Bronchial epithelial cell (primary cell): ENCODE measurements at regions not wholly inside any gene's neighbourhood (a gene's known extent, or its start where the extent isn't known, plus 50 kb on each side); places are given as distances from the start of the nearest gene placed in this dataset.

Experiments used
- DNase-seq: peaks from one replicate; pipeline ENCODE4 v3.0.0-alpha.2; 2010; ENCODE audit warnings: low read depth
- FAIRE-seq: peaks from 2 replicates; lab custom pipeline; 2011; peaks lifted over from hg19 to GRCh38; lab: Jason Lieb, UNC
- H3K27me3 ChIP-seq: 2 replicates; pipeline ENCODE4 v1.5.1; 2011; ENCODE audit warnings: low read length; ENCODE audit not compliant: control insufficient read depth, insufficient read depth
- H3K36me3 ChIP-seq: 2 replicates; pipeline ENCODE4 v1.5.1; 2011; ENCODE audit warnings: low read length; ENCODE audit not compliant: control insufficient read depth, insufficient read depth
- H3K4me3 ChIP-seq: 2 replicates; pipeline ENCODE4 v1.5.1; 2011; ENCODE audit warnings: mild to moderate bottlenecking, low read depth, low read length, control low read depth
- TF ChIP-seq, protein P1 (sequence below): IDR thresholded peaks from 2 replicates; pipeline ENCODE4 v1.5.1; 2011; ENCODE audit warnings: mild to moderate bottlenecking, moderate library complexity, low read length, control low read depth, inconsistent platforms; ENCODE audit not compliant: insufficient read depth, severe bottlenecking

DNA sequence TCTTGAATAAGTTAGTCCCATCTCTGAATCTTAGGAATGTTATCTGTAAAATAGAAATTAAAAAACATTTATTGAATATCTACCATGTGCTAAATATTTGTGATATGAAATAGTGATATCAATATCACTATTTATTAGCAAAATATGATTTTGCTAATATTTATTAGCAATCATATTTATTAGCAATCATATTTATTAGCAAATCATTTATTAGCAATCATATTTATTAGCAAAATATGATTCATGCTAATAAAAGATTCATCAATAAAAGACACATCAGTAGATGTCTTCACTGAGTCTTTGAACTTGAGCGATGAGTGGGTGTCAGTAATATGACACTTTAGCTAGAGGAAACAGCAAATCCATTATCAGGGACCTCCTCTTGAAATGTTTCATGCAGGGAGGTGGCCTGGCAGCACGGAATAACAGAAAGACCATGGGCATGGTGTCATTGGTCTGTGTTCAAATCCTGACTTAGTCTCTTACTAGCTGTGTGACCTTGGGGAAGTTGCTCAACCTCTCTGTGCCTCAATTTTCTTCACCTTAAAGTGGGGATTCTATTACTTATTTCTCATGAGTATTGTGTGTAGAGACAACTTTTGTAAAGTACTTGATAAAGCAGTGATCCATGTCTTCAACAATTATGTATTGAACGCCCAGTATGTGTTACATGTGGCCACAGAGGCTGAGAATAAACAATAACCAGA lies 456.2 kb upstream of the MEX3C start:
- TF ChIP-seq, protein P1, sequence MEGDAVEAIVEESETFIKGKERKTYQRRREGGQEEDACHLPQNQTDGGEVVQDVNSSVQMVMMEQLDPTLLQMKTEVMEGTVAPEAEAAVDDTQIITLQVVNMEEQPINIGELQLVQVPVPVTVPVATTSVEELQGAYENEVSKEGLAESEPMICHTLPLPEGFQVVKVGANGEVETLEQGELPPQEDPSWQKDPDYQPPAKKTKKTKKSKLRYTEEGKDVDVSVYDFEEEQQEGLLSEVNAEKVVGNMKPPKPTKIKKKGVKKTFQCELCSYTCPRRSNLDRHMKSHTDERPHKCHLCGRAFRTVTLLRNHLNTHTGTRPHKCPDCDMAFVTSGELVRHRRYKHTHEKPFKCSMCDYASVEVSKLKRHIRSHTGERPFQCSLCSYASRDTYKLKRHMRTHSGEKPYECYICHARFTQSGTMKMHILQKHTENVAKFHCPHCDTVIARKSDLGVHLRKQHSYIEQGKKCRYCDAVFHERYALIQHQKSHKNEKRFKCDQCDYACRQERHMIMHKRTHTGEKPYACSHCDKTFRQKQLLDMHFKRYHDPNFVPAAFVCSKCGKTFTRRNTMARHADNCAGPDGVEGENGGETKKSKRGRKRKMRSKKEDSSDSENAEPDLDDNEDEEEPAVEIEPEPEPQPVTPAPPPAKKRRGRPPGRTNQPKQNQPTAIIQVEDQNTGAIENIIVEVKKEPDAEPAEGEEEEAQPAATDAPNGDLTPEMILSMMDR, result no peak
- DNase-seq, result no peak
- H3K4me3 ChIP-seq, result no peak overlapping the region
- no peak for FAIRE-seq
- no peaks in the 10 kb centered on the region for H3K36me3 ChIP-seq
- no peaks in the 10 kb centered on the region for H3K27me3 ChIP-seq

DNA sequence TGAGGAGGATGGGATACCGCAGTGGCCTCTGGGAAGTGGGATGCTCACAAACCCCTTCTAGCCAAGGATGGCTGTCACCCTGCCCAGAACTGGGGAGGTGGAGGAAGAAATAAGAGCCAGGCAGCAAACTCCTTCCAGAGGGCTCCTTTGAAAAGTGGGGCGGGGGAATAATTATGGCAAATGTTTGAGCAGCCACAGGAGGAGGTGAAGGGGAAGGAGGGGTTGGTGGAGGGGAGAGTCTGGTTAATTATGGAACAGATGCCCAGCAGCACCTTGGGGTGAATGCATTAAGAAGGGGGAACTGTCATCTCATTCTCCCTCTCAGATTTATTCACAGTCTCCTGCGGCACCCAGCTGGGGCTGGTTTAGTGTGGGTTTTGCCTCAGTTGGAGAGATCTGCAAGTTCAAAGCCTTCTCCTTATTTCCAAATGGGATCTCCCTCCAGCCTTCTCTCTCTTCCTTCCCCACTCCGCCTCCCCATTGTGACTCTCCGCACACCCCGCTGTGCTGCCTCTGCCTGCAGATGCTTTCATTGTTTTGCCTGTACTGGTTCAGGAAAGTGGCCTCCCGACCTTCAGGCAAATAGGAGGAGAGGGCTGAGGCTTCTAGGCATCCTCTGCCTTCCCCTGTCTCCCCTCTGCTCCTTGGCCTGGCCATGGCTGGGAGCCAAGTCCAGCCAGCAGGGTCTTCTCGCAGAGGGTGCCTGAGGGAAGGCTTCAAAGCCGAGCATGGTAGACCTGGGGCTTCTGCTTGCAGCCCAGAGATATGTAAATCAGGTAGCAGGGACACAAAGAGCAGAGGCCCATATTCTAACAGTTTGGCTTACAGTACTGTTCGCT lies 457.2 kb upstream of the MEX3C start:
- FAIRE-seq (no peak), DNase-seq (no peak)
- no peak overlapping the region for H3K4me3 ChIP-seq
- TF ChIP-seq, protein P1, result no peak
- H3K27me3 ChIP-seq, result no peaks in the 10 kb centered on the region
- H3K36me3 ChIP-seq, result no peaks in the 10 kb centered on the region

DNA sequence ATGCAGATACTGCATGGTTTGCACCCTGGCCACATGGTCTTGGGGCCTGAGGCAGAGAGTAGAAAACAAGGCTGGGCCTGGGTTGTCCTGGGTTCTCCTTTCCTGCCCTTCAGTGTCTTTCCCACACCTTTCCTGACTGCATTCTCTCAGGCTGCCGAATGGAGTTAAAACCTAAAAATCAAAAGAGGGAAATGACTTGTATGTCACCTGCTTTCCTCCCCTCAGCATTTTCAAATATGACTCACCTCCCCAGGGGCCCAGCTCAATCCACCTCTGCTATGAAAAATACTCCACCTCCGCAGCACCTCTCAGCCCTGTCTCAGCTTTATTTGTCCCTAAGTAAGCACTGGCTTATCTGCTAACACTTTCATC lies 457.8 kb upstream of the MEX3C start:
- TF ChIP-seq, protein P1, result no peak
- no peak for FAIRE-seq
- Histone ChIP-seq H3K4me3 (no peak overlapping the region), H3K36me3 (no peaks in the 10 kb centered on the region), H3K27me3 (no peaks in the 10 kb centered on the region)
- DNase-seq, result peak; percentile 31

DNA sequence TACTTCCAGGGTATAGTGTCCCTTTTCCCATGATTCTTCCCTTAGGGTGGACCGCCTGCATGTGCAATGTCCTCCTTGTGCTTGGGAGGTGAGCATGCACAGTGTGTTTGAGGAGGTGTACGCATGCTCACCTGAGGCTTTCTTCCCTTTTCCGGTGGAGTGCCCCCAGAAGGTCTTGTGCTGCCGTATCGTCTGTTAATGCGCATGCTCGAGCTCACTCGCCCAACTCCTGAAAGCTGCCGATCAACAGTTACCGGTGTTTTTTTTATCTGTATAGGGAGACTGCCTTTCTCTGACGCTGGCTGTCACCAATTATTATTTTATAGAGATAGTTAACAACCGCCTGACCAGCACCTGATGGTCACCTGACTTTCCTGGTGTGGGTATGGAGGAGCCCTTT lies 458.8 kb upstream of the MEX3C start:
- FAIRE-seq (no peak), DNase-seq (no peak)
- TF ChIP-seq, protein P1, result no peak
- Histone ChIP-seq H3K4me3 (no peak overlapping the region), H3K27me3 (no peaks in the 10 kb centered on the region), H3K36me3 (no peaks in the 10 kb centered on the region)

DNA sequence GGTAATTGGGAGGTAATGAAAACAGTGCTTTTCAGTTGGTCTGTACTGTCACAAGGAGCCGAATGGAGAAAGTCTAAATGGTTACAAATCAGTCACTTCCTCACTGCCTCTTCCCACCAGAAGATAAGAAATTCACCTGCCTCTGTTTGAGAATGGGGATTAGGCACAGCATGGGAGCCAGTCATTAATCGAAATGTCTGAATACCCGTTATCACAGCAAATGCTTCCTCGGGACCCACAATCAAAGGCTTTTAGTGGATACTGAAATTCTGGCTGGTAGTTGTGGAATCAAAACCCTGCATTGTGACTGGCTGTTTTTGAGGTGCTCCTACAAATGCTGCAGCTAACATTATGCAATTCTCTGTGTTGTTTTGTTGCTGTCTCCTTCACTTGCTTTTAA lies 461.0 kb upstream of the MEX3C start:
- H3K36me3 ChIP-seq, result no peaks in the 10 kb centered on the region
- no peak for FAIRE-seq
- no peaks in the 10 kb centered on the region for H3K27me3 ChIP-seq
- TF ChIP-seq, protein P1, result no peak
- no peak for DNase-seq
- no peak overlapping the region for H3K4me3 ChIP-seq

DNA sequence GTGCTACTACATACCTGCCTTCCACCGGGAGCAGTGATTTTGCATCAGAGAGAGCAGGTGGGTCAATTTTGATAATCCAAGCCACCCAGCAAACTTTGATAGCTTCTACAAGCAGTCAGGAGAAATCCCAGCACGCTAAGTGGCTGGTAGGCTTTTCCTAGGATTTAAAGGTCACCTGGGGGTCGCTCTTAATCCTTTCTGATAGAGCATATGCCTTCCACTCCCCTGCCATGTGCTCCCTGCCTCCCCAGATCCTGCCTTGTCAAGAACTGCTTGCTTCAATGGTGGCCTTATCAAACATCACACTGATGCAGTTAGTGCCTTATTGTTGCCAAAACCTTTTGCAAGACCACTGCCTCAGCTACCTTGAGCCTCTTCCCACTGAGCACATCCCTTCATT lies 462.3 kb upstream of the MEX3C start:
- no peaks in the 10 kb centered on the region for H3K27me3 ChIP-seq
- DNase-seq (no peak), FAIRE-seq (no peak)
- H3K4me3 ChIP-seq, result no peak overlapping the region
- no peaks in the 10 kb centered on the region for H3K36me3 ChIP-seq
- TF ChIP-seq, protein P1, result no peak
